ENCODE measurements at regions not wholly inside any gene's neighbourhood (a gene's known extent, or its start where the extent isn't known, plus 50 kb on each side); places are given as distances from the start of the nearest gene placed in this dataset.

DNA sequence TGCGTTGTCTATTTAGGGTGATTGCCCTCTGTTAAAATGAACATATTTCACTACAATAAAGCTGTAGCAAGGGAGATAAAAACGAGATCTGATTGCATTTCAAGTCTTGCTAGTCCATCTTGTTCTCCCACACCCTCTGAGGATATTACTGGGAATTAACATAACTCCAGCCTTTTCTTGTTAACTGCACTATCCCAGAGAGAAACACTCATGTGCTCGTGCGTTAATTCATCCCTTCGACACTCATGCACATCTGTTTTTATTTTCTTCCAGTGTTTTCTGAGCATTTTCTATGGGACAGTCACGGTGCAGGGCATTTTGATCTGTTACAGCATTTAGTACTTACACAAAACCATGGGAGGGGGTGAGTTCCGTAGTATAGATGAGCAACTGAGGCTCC is 202.1 kb downstream of the CYLD start:
- 10% methylated on average over 7 of the region's 7 CpGs for WGBS (ENCODE audit: low lambda C conversion rate)
- CTCF ChIA-PET, result no interaction called here

DNA sequence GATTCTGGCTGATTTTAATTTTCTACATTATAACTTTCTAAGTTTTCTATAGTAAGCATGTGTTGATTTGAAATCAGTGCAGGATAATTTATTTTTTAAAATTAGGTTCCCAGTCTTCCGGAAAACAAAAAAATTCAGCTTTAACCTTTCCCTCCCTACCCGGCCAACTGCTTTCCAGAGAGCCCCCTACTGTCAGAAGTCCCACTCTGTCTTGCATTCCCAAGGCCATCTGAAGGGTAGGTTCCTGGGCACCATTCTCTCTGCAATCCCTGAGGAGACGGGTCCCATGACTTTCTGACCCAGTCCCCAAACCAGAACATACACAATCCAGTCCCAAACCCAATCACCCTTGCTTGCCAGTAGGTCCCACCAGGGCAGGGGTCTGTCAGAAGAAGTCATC is 200.3 kb downstream of the CYLD start:
- Histone ChIP-seq H3K4me1 (ENCODE audit: control insufficient read depth in 1 of 2, insufficient read depth in 2 of 2, low read depth in 1 of 2, low read length in 1 of 2) (no peaks in the 10 kb centered on the region), H2AFZ (ENCODE audit: low read depth) (no peak overlapping the region), H3K79me2 (ENCODE audit: insufficient read depth) (no peaks in the 10 kb centered on the region), H3K36me3 (replicated peaks in 1 of 2; ENCODE audit: control insufficient read depth in 1 of 2, insufficient read depth in 2 of 2, low read length in 1 of 2) (no peaks in the 10 kb centered on the region), H3K9me2 (no peaks in the 10 kb centered on the region), H3F3A (replicated peaks; ENCODE audit: insufficient read depth) (no peaks in the 10 kb centered on the region), H3K4me3 (ENCODE audit: low read depth in 2 of 2, low read length in 1 of 2) (no peak overlapping the region), H3K9ac (no peak overlapping the region), H4K20me1 (ENCODE audit: insufficient read depth) (no peaks in the 10 kb centered on the region), H3K27ac (ENCODE audit: low read depth in 2 of 2, low read length in 1 of 2) (no peak overlapping the region), H3K4me2 (no peak overlapping the region), H3K27me3 (ENCODE audit: insufficient read depth) (no peaks in the 10 kb centered on the region), H3K9me3 (no peaks in the 10 kb centered on the region)
- ChIA-PET CTCF (no interaction called here), POLR2A (no interaction called here)
- no peak for DNase-seq
- TF ChIP-seq PBX3 (IDR thresholded peaks at IDR 0.05) (no peak), CTCF (IDR thresholded peaks at IDR 0.05) (no peak), MAX (IDR thresholded peaks at IDR 0.05; ENCODE audit: low read depth) (no peak), EP300 (IDR thresholded peaks at IDR 0.05; ENCODE audit: borderline replicate concordance in 1 of 2, low read depth in 1 of 2, low read length in 1 of 2) (no peak), NRF1 (IDR thresholded peaks at IDR 0.05; ENCODE audit: low read depth, low read length) (no peak), RXRA (IDR thresholded peaks at IDR 0.05; ENCODE audit: borderline replicate concordance, low read depth) (no peak), IRF3 (IDR thresholded peaks at IDR 0.05; ENCODE audit: low read depth, low read length) (no peak), RFX5 (IDR thresholded peaks at IDR 0.05; ENCODE audit: low read length) (no peak), TCF12 (IDR thresholded peaks at IDR 0.05) (no peak), TEAD4 (IDR thresholded peaks at IDR 0.05; ENCODE audit: borderline replicate concordance, insufficient read depth) (no peak), TAF1 (IDR thresholded peaks at IDR 0.05; ENCODE audit: borderline replicate concordance, low read depth, low read length) (no peak), RCOR1 (IDR thresholded peaks at IDR 0.05; ENCODE audit: low read length) (no peak), FOSL2 (IDR thresholded peaks at IDR 0.05; ENCODE audit: borderline replicate concordance, low read depth) (no peak), JUND (IDR thresholded peaks at IDR 0.05) (no peak)
- TF ChIP-seq, protein P1, sequence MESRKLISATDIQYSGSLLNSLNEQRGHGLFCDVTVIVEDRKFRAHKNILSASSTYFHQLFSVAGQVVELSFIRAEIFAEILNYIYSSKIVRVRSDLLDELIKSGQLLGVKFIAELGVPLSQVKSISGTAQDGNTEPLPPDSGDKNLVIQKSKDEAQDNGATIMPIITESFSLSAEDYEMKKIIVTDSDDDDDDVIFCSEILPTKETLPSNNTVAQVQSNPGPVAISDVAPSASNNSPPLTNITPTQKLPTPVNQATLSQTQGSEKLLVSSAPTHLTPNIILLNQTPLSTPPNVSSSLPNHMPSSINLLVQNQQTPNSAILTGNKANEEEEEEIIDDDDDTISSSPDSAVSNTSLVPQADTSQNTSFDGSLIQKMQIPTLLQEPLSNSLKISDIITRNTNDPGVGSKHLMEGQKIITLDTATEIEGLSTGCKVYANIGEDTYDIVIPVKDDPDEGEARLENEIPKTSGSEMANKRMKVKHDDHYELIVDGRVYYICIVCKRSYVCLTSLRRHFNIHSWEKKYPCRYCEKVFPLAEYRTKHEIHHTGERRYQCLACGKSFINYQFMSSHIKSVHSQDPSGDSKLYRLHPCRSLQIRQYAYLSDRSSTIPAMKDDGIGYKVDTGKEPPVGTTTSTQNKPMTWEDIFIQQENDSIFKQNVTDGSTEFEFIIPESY (IDR thresholded peaks at IDR 0.05; ENCODE audit: borderline replicate concordance, low read depth), result no peak
- WGBS (ENCODE audit: low lambda C conversion rate), result 32% methylated on average over 3 of the region's 3 CpGs

More for the DNA sequence above, 202.1 kb downstream of the CYLD start:
- no peak overlapping the region for H2AFZ ChIP-seq (ENCODE audit: low read depth)
- H3K27me3 ChIP-seq (ENCODE audit: insufficient read depth), result no peaks in the 10 kb centered on the region
- H3K9ac ChIP-seq, result no peak overlapping the region
- no peak for DNase-seq
- H3K9me3 ChIP-seq, result no peaks in the 10 kb centered on the region
- H3K4me1 ChIP-seq (ENCODE audit: control insufficient read depth in 1 of 2, insufficient read depth in 2 of 2, low read depth in 1 of 2, low read length in 1 of 2), result no peaks in the 10 kb centered on the region
- H3K4me3 ChIP-seq (ENCODE audit: low read depth in 2 of 2, low read length in 1 of 2), result no peak overlapping the region
- no peak overlapping the region for H3K27ac ChIP-seq (ENCODE audit: low read depth in 2 of 2, low read length in 1 of 2)
- H3F3A ChIP-seq (replicated peaks; ENCODE audit: insufficient read depth), result no peaks in the 10 kb centered on the region
- H3K36me3 ChIP-seq (replicated peaks in 1 of 2; ENCODE audit: control insufficient read depth in 1 of 2, insufficient read depth in 2 of 2, low read length in 1 of 2), result no peaks in the 10 kb centered on the region
- POLR2A ChIA-PET, result no interaction called here
- H3K79me2 ChIP-seq (ENCODE audit: insufficient read depth), result no peaks in the 10 kb centered on the region
- no peak for TF ChIP-seq POLR2AphosphoS5 (IDR thresholded peaks at IDR 0.05; ENCODE audit: low read depth, low read length)
- TF ChIP-seq MAX (IDR thresholded peaks at IDR 0.05; ENCODE audit: low read depth), result no peak
- H3K9me2 ChIP-seq, result no peaks in the 10 kb centered on the region
- H3K4me2 ChIP-seq, result no peak overlapping the region
- H4K20me1 ChIP-seq (ENCODE audit: insufficient read depth), result no peaks in the 10 kb centered on the region

Measured in SK-N-SH (cell line).